CD4-positive, alpha-beta T cell (primary cell): ENCODE measurements at regions not wholly inside any gene's neighbourhood (a gene's known extent, or its start where the extent isn't known, plus 50 kb on each side); places are given as distances from the start of the nearest gene placed in this dataset.

ENCODE experiments used
- ATAC-seq: fragments of 200-7000 bp; cut with Tn5 transposase; one replicate; pipeline ENCODE4 v1.10.0; 2022; ENCODE audit warnings: mild to moderate bottlenecking; ENCODE audit not compliant: poor library complexity
- CTCF ChIA-PET: fragments of 350-600 bp; sonication (Branson Sonifier 250); formaldehyde crosslinking; loops from one replicate; lab custom pipeline; 2021; ENCODE audit warnings: antibody characterized with exemption, inconsistent platforms; lab: Charles Lee
- POLR2A ChIA-PET: fragments of 350-600 bp; sonication (Branson Sonifier 250); formaldehyde crosslinking; loops from one replicate; lab custom pipeline; 2021; ENCODE audit warnings: antibody characterized with exemption, inconsistent platforms; lab: Charles Lee
- DNase-seq, 14 experiments: peaks; one replicate each; pipeline ENCODE4 v3.0.0-alpha.2; 2013 to 2020; ENCODE audit warnings: mixed read lengths in 2 of 14
- H3K27ac ChIP-seq, 2 donors: one replicate each; pipeline versions ENCODE4 v1.5.1 to v1.7.0; 2013; ENCODE audit warnings: low read length in 2 of 2, low read depth in 1 of 2, mild to moderate bottlenecking in 1 of 2
- H3K27me3 ChIP-seq, 2 experiments: 1 replicate in 1 of 2; 2 replicates in 1 of 2; pipeline versions ENCODE4 v1.6.1 to v1.7.0; 2013; ENCODE audit warnings: low read length in 2 of 2, control low read depth in 1 of 2, mild to moderate bottlenecking in 1 of 2, moderate library complexity in 1 of 2; ENCODE audit not compliant: insufficient read depth in 2 of 2, control insufficient read depth in 1 of 2
- H3K36me3 ChIP-seq: one replicate; pipeline ENCODE4 v1.6.1; 2013; ENCODE audit warnings: low read length, control low read depth; ENCODE audit not compliant: insufficient read depth
- H3K4me1 ChIP-seq: one replicate; pipeline ENCODE4 v1.6.1; 2013; ENCODE audit warnings: low read length, control low read depth; ENCODE audit not compliant: insufficient read depth
- H3K4me3 ChIP-seq: one replicate; pipeline ENCODE4 v1.5.1; 2013; ENCODE audit warnings: mild to moderate bottlenecking, low read length, moderate library complexity
- H3K9me3 ChIP-seq, 2 experiments: 1 replicate in 1 of 2; 2 replicates in 1 of 2; pipeline versions ENCODE4 v1.6.1 to v1.7.0; 2013; ENCODE audit warnings: low read length in 2 of 2, mild to moderate bottlenecking in 2 of 2, control low read depth in 1 of 2, moderate library complexity in 1 of 2; ENCODE audit not compliant: control insufficient read depth in 1 of 2, insufficient read depth in 1 of 2
- H3K27ac Mint-ChIP-seq: one replicate; pipeline ENCODE4 v1.8.0; 2020; ENCODE audit warnings: mixed read lengths
- H3K27me3 Mint-ChIP-seq: one replicate; pipeline ENCODE4 v1.8.0; 2021; ENCODE audit warnings: mixed read lengths
- H3K36me3 Mint-ChIP-seq: one replicate; pipeline ENCODE4 v1.8.0; 2021; ENCODE audit warnings: low read depth, mixed read lengths
- H3K4me1 Mint-ChIP-seq: one replicate; pipeline ENCODE4 v1.8.0; 2021; ENCODE audit warnings: low read depth, mixed read lengths
- H3K4me3 Mint-ChIP-seq: one replicate; pipeline ENCODE4 v1.8.0; 2020; ENCODE audit warnings: mild to moderate bottlenecking, mixed read lengths
- H3K9me3 Mint-ChIP-seq: one replicate; pipeline ENCODE4 v1.8.0; 2020; ENCODE audit warnings: mixed read lengths
- CTCF ChIP-seq: fragments of 200-600 bp; IDR thresholded peaks from one replicate; pipeline ENCODE4 v1.8.0; 2022; ENCODE audit warnings: antibody characterized with exemption, mild to moderate bottlenecking
- intact Hi-C, 2 experiments: fragments of 100-400 bp; cut with DNase I in 1 of 2; cut with micrococcal nuclease in 1 of 2; formaldehyde crosslinking; loops; one replicate each; pipeline versions ENCODE4 v1.15.1 to v1.9.0; 2023 to 2025; cut with DNase I, micrococcal nuclease

DNA sequence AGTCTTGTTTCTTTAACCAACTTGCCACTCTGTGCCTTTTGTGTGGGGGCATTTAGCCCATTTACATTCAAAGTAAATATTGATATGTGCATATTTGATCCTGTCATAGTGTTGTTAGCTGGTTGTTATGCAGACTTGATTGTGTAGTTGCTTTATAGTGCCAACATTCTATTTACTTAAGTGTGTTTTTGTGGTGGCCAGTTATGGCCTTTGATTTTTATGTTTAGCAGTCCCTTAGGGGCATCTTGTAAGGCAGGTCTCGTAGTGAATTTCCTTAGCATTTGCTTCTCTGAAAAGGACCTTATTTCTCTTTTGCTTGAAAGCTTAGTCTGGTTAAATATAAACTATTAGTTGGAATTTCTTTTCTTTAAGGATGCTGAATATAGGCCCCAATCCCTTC, 282.8 kb upstream of the NECTIN3 start:
- ATAC-seq, result no peak
- Mint-ChIP-seq H3K4me1 (no peaks in the 10 kb centered on the region), H3K9me3 (peaks cover 2% of the 10 kb centered on the region), H3K4me3 (no peak overlapping the region), H3K36me3 (no peaks in the 10 kb centered on the region), H3K27me3 (peaks cover 8% of the 10 kb centered on the region), H3K27ac (no peak overlapping the region)
- CTCF ChIA-PET, result interaction anchor here (1.2 kb wide), 1 partner anchor 10 kb away, joined by 3 read pairs; no protein-coding TSS in a partner anchor
- intact Hi-C loops, result no loop called here
- no peak for DNase-seq
- Histone ChIP-seq H3K4me1 (no peaks in the 10 kb centered on the region), H3K9me3 (no peaks in the 10 kb centered on the region), H3K27me3 (peaks cover 0 to 4% of the 10 kb centered on the region in 2 experiments), H3K4me3 (no peak overlapping the region), H3K27ac (no peak overlapping the region), H3K36me3 (no peaks in the 10 kb centered on the region)
- POLR2A ChIA-PET, result no interaction called here
- TF ChIP-seq CTCF, result no peak

DNA sequence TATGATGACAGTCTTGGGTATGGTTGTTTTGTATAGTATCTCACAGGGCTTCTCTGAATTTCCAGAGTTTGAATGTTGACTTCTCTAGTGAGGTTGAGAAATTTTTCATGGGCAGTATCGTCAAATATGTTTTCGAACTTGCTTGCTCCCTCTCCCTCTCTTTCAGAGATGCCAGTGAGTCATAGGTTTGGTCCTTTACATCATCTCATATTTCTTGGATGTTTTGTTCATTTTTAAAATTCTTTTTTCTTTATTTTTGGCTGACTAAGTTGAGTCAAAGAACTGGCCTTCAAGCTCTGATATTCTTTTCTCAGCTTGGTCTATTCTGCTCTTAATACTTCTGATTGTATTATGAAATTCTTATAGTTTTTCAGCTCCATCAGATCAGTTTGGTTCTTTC, 282.3 kb upstream of the NECTIN3 start:
- DNase-seq (no peak), ATAC-seq (no peak)
- Histone ChIP-seq H3K27me3 (peaks cover 0 to 4% of the 10 kb centered on the region in 2 experiments), H3K9me3 (no peaks in the 10 kb centered on the region), H3K4me1 (no peaks in the 10 kb centered on the region), H3K36me3 (no peaks in the 10 kb centered on the region), H3K4me3 (no peak overlapping the region), H3K27ac (no peak overlapping the region)
- ChIA-PET POLR2A (no interaction called here), CTCF (interaction anchor here (0.8 to 1.2 kb wide), 2 partner anchors 9 to 11 kb away, joined by 3 read pairs; no protein-coding TSS in a partner anchor)
- TF ChIP-seq CTCF, result no peak
- intact Hi-C loops, result no loop called here
- peaks cover 8% of the 10 kb centered on the region for H3K27me3 Mint-ChIP-seq
- H3K9me3 Mint-ChIP-seq, result peaks cover 2% of the 10 kb centered on the region
- H3K4me3 Mint-ChIP-seq, result no peak overlapping the region
- H3K4me1 Mint-ChIP-seq, result no peaks in the 10 kb centered on the region
- H3K27ac Mint-ChIP-seq, result no peak overlapping the region
- H3K36me3 Mint-ChIP-seq, result no peaks in the 10 kb centered on the region

DNA sequence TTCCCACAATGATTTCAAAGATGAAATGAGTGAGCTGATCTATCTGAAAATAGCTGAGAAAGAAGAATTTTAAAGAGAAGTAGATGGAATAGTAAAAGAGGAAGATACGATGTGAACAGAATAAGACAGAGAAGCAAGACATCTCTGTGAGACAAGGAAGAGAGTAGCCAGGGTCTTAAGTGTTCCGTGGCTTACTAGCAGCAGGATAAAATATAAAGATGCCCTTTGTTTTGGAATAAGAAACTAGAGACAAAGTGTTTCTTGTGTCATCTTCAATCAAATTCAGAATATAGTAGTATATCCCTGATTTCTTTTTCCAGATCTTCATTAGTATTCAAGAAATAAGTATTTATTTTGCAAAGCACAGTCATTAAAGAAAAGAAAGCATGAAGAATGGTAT, 281.0 kb upstream of the NECTIN3 start:
- H3K4me1 Mint-ChIP-seq, result no peaks in the 10 kb centered on the region
- H3K27me3 Mint-ChIP-seq, result peaks cover 8% of the 10 kb centered on the region
- H3K9me3 ChIP-seq, result no peaks in the 10 kb centered on the region
- H3K27ac ChIP-seq, result no peak overlapping the region
- DNase-seq (no peak), ATAC-seq (no peak)
- H3K36me3 Mint-ChIP-seq, result no peaks in the 10 kb centered on the region
- no peak overlapping the region for H3K4me3 ChIP-seq
- no peak overlapping the region for H3K4me3 Mint-ChIP-seq
- POLR2A ChIA-PET, result no interaction called here
- intact Hi-C loops, result no loop called here
- H3K27me3 ChIP-seq, result peaks cover 0 to 4% of the 10 kb centered on the region in 2 experiments
- H3K36me3 ChIP-seq, result no peaks in the 10 kb centered on the region
- CTCF ChIA-PET, result no interaction called here
- H3K9me3 Mint-ChIP-seq, result no peaks in the 10 kb centered on the region
- no peak overlapping the region for H3K27ac Mint-ChIP-seq
- TF ChIP-seq CTCF, result no peak
- H3K4me1 ChIP-seq, result no peaks in the 10 kb centered on the region
